SK-N-SH (cell line): ENCODE measurements at regions not wholly inside any gene's neighbourhood (a gene's known extent, or its start where the extent isn't known, plus 50 kb on each side); places are given as distances from the start of the nearest gene placed in this dataset.

Experiments
- SMC3 ChIP-seq: IDR thresholded peaks from 2 replicates; pipeline ENCODE4 v1.6.1; 2012; ENCODE audit warnings: low read depth, low read length, improper control_type of control experiment
- TF ChIP-seq, protein P1 (sequence below): fragments of 200-600 bp; sonication (generic); IDR thresholded peaks from 2 replicates; pipeline ENCODE4 v1.6.1; 2017; ENCODE audit warnings: antibody characterized with exemption, mild to moderate bottlenecking, moderate library complexity

- TF ChIP-seq, protein P1, sequence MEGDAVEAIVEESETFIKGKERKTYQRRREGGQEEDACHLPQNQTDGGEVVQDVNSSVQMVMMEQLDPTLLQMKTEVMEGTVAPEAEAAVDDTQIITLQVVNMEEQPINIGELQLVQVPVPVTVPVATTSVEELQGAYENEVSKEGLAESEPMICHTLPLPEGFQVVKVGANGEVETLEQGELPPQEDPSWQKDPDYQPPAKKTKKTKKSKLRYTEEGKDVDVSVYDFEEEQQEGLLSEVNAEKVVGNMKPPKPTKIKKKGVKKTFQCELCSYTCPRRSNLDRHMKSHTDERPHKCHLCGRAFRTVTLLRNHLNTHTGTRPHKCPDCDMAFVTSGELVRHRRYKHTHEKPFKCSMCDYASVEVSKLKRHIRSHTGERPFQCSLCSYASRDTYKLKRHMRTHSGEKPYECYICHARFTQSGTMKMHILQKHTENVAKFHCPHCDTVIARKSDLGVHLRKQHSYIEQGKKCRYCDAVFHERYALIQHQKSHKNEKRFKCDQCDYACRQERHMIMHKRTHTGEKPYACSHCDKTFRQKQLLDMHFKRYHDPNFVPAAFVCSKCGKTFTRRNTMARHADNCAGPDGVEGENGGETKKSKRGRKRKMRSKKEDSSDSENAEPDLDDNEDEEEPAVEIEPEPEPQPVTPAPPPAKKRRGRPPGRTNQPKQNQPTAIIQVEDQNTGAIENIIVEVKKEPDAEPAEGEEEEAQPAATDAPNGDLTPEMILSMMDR = no peak
- no peak for TF ChIP-seq SMC3
Measured at GRCh38 chr20:52895701-52896100, 76.5 kb upstream of the TSHZ2 start.
